GM19324 (cell line): ENCODE measurements at regions not wholly inside any gene's neighbourhood (a gene's known extent, or its start where the extent isn't known, plus 50 kb on each side); places are given as distances from the start of the nearest gene placed in this dataset.
"Not testable (repeated sequence)": the region's sequence is repeated elsewhere in the genome, so short reads cannot be mapped to it uniquely, and the experiment has no call there.

ENCODE experiments used
- ATAC-seq: cut with Tn5 transposase; IDR thresholded peaks from one replicate; pipeline ENCODE4 v1.9.1; 2021; ENCODE audit warnings: mild to moderate bottlenecking, moderate library complexity; ENCODE audit not compliant: unreplicated experiment, low FRiP score

GRCh38 chr6:144390886-144391285, 105.8 kb downstream of the UTRN start:
- ATAC-seq: no peak

- no peak for ATAC-seq
These were observed 107.4 kb downstream of the UTRN start for GRCh38 chr6:144392536-144392935.

GRCh38 chr6:144394210-144394609, 109.1 kb downstream of the UTRN start:
- no peak for ATAC-seq

- no peak for ATAC-seq
These were observed 109.9 kb downstream of the UTRN start for GRCh38 chr6:144395014-144395413.

- no peak for ATAC-seq
These were observed 110.7 kb downstream of the UTRN start for GRCh38 chr6:144395826-144396225.

- no peak for ATAC-seq
These were observed 112.0 kb downstream of the UTRN start for GRCh38 chr6:144397141-144397540.

- no peak for ATAC-seq
These were observed 115.2 kb downstream of the UTRN start for GRCh38 chr6:144400321-144400720.

- ATAC-seq: no peak
These were observed 116.9 kb downstream of the UTRN start for GRCh38 chr6:144401736-144402733.

- no peak for ATAC-seq
These were observed 117.6 kb downstream of the UTRN start for GRCh38 chr6:144402750-144403149.

- no peak for ATAC-seq
These were observed 120.0 kb downstream of the UTRN start for GRCh38 chr6:144405163-144405562.

- no peak for ATAC-seq
These were observed 121.7 kb downstream of the UTRN start for GRCh38 chr6:144406796-144407195.

- ATAC-seq: no peak
These were observed 123.0 kb downstream of the UTRN start for GRCh38 chr6:144408161-144408560.

GRCh38 chr6:144410059-144410458, 124.9 kb downstream of the UTRN start:
- ATAC-seq: no peak

GRCh38 chr6:144410574-144410973, 125.4 kb downstream of the UTRN start:
- not testable (repeated sequence) for ATAC-seq

GRCh38 chr6:144411531-144412165, 126.5 kb downstream of the UTRN start:
- ATAC-seq: no peak

GRCh38 chr6:144413418-144413817, 128.3 kb downstream of the UTRN start:
- ATAC-seq: no peak

GRCh38 chr6:144415014-144415413, 129.9 kb downstream of the UTRN start:
- no peak for ATAC-seq

GRCh38 chr6:144415835-144416237, 130.7 kb downstream of the UTRN start:
- ATAC-seq: no peak

GRCh38 chr6:144416244-144416643, 131.1 kb downstream of the UTRN start:
- ATAC-seq: no peak

GRCh38 chr6:144416773-144417172, 131.6 kb downstream of the UTRN start:
- ATAC-seq: no peak

GRCh38 chr6:144417681-144418080, 132.5 kb downstream of the UTRN start:
- ATAC-seq: no peak
